HepG2 (cell line): ENCODE measurements at regions not wholly inside any gene's neighbourhood (a gene's known extent, or its start where the extent isn't known, plus 50 kb on each side); places are given as distances from the start of the nearest gene placed in this dataset.

Experiments used
- ELF4 ChIP-seq: sonication (generic); formaldehyde crosslinking; IDR thresholded peaks from 2 replicates; pipeline ENCODE4 v1.5.0; 2020; ENCODE audit warnings: missing genetic modification reagents, mild to moderate bottlenecking, moderate library complexity, borderline replicate concordance
- HBP1 ChIP-seq: IDR thresholded peaks from 2 replicates; pipeline ENCODE4 v1.6.1; 2016; ENCODE audit warnings: low read depth, control low read depth
- POLR2A ChIP-seq, 2 experiments: IDR thresholded peaks; 2 replicates each; pipeline ENCODE4 v1.6.1; 2011; ENCODE audit warnings: low read depth in 2 of 2, low read length in 2 of 2, mild to moderate bottlenecking in 1 of 2, moderate library complexity in 1 of 2; ENCODE audit not compliant: insufficient read depth in 1 of 2
- POLR2AphosphoS5 ChIP-seq: IDR thresholded peaks from 2 replicates; pipeline ENCODE4 v1.6.1; 2012; ENCODE audit warnings: low read depth, low read length
- PREB ChIP-seq: sonication (generic); formaldehyde crosslinking; IDR thresholded peaks from 2 replicates; pipeline ENCODE4 v1.4.0; 2020; ENCODE audit warnings: missing genetic modification reagents
- SMAD1 ChIP-seq: sonication (generic); formaldehyde crosslinking; IDR thresholded peaks from 2 replicates; pipeline ENCODE4 v1.4.0; 2020; ENCODE audit warnings: missing genetic modification reagents, low read depth, mild to moderate bottlenecking, borderline replicate concordance
- ZSCAN30 ChIP-seq: sonication (generic); formaldehyde crosslinking; IDR thresholded peaks from 2 replicates; pipeline ENCODE4 v1.5.0; 2020; ENCODE audit warnings: mild to moderate bottlenecking, missing genetic modification reagents
- TF ChIP-seq, protein P1 (sequence below): IDR thresholded peaks from 2 replicates; pipeline ENCODE4 v1.6.1; 2016; ENCODE audit warnings: control low read depth

- TF ChIP-seq POLR2AphosphoS5 (no peak), PREB (CRISPR knock-in tag) (no peak), ZSCAN30 (no peak), HBP1 (CRISPR knock-in tag) (no peak), ELF4 (CRISPR knock-in tag) (no peak), POLR2A (IDR thresholded peaks at IDR 0.05; ENCODE audit: insufficient read depth in 1 of 2, low read depth in 2 of 2, low read length in 2 of 2) (no peak), SMAD1 (CRISPR knock-in tag) (no peak)
- TF ChIP-seq, protein P1, sequence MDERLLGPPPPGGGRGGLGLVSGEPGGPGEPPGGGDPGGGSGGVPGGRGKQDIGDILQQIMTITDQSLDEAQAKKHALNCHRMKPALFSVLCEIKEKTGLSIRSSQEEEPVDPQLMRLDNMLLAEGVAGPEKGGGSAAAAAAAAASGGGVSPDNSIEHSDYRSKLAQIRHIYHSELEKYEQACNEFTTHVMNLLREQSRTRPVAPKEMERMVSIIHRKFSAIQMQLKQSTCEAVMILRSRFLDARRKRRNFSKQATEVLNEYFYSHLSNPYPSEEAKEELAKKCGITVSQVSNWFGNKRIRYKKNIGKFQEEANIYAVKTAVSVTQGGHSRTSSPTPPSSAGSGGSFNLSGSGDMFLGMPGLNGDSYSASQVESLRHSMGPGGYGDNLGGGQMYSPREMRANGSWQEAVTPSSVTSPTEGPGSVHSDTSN (CRISPR knock-in tag), result no peak
These were observed 59.3 kb upstream of the MYCN start for GRCh38 chr2:15881120-15881433.
